ENCODE measurements at regions not wholly inside any gene's neighbourhood (a gene's known extent, or its start where the extent isn't known, plus 50 kb on each side); places are given as distances from the start of the nearest gene placed in this dataset.

- no peaks in the 10 kb centered on the region; a peak in 1 of 5 replicates for H3K27me3 ChIP-seq (ENCODE audit: control insufficient read depth in 2 of 2, insufficient read depth in 2 of 2, low read length in 2 of 2)
- ATAC-seq (no peak), FAIRE-seq (no peak), DNase-seq (ENCODE audit: extremely low read depth in 1 of 4, low spot score in 3 of 4) (no peak)
- H3K79me2 ChIP-seq (ENCODE audit: control insufficient read depth, insufficient read depth, low read length), result no peaks in the 10 kb centered on the region
- BruUV-seq (replicated peaks), result no TSS peak
- no peaks in the 10 kb centered on the region for H3K4me1 ChIP-seq (replicated peaks in 1 of 2; ENCODE audit: control insufficient read depth in 2 of 2, insufficient read depth in 2 of 2, low read length in 2 of 2)
- 0% methylated on average over 3 of the region's 3 CpGs for whole genome bisulfite sequencing (ENCODE audit: insufficient coverage, low coverage, missing lambda C conversion rate)
- no peaks in the 10 kb centered on the region for H3K9me3 ChIP-seq (replicated peaks; ENCODE audit: control insufficient read depth, insufficient read depth, low read depth, low read length)
- H3K9me1 ChIP-seq (ENCODE audit: control insufficient read depth, insufficient read depth, low read length), result no peaks in the 10 kb centered on the region
- H4K20me1 ChIP-seq (replicated peaks; ENCODE audit: control insufficient read depth, insufficient read depth, low read length), result no peaks in the 10 kb centered on the region
- TF ChIP-seq CHAMP1 (IDR thresholded peaks at IDR 0.05) (no peak), ZNF316 (IDR thresholded peaks at IDR 0.05) (0 out of 2 replicates have a peak, but pooled peaks have one; percentile 7), MAFG (tag; conservative IDR thresholded peaks at IDR 0.05) (0 out of 2 replicates have a peak, but pooled peaks have one; percentile 27), EP300 (IDR thresholded peaks at IDR 0.05; ENCODE audit: low read length) (no peak), ATF4 (CRISPR knock-in tag; IDR thresholded peaks at IDR 0.05) (no peak)
- in situ Hi-C loops (cut with MboI), result no loop called here
- intact Hi-C loops (cut with micrococcal nuclease), result no loop called here
- no peak overlapping the region for H3K4me3 ChIP-seq
- H2AFZ ChIP-seq (ENCODE audit: low read depth, low read length), result no peak overlapping the region
- ChIA-PET CTCF (ENCODE audit: low intra/inter-chr PET ratio) (no interaction called here), POLR2A (no interaction called here)
- no peaks in the 10 kb centered on the region for H3K36me3 ChIP-seq (ENCODE audit: control insufficient read depth, insufficient read depth, low read length)
- no peak overlapping the region for H3K4me2 ChIP-seq (ENCODE audit: insufficient read depth, low read length)
- no peak overlapping the region for H3K27ac ChIP-seq (ENCODE audit: extremely low read depth, low read depth, low read length)
- H3K9ac ChIP-seq (ENCODE audit: insufficient read depth in 1 of 2, low read depth in 2 of 2, low read length in 2 of 2), result no peak overlapping the region
Measured at GRCh38 chr13:40230833-40231266, 435.6 kb downstream of the FOXO1 start.
